ENCODE measurements at regions not wholly inside any gene's neighbourhood (a gene's known extent, or its start where the extent isn't known, plus 50 kb on each side); places are given as distances from the start of the nearest gene placed in this dataset.

DNA sequence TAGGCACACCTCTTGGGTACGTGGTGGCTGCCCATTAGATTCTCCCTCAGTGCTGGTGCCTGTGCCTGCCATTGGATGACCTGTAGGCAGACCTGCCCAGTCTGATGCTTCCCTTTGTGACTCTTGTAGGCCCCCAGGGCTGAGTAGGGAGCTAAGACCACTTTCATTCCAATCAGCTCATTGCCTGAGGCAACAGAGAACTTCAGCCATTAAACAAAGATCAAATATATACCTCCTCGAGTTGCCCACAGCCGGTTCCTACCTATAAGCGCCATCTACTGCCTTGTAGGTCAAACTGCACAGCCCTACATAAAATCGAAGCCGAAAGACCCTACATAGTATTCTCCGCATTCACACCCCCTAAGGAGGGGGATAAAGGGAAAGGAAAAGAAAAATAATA, 184.6 kb downstream of the ETAA1 start:
- whole genome bisulfite sequencing (ENCODE audit: insufficient coverage) = 85% methylated on average over 1 of the region's 7 CpGs
- no peaks in the 10 kb centered on the region for H3K27me3 Mint-ChIP-seq (ENCODE audit: low read depth in 3 of 3)

DNA sequence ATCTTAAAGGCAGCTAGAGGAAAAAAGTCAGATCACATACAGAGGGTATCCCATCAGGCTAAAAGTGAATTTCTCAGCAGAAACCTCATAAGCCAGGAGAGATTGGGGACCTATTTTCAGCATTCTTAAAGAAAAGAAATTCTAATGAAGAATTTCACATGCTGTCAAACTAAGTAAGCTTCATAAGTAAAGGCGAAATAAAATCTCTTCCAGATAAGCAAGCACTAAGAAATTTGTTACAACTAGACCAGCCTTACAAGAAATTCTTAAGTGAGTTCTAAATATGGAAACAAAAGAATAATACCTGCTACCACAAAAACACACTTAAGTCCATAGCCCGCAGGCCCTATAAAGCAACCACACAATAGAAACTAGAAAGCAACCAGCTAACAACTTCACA, 186.1 kb downstream of the ETAA1 start:
- H3K4me3 ChIP-seq (replicated peaks in 1 of 3; ENCODE audit: low read depth in 2 of 3, low read length in 3 of 3) = no peak overlapping the region
- H3K27ac Mint-ChIP-seq = no peak overlapping the region
- H4K20me1 ChIP-seq (ENCODE audit: insufficient read depth, low read length) = no peaks in the 10 kb centered on the region
- H3K27ac ChIP-seq (ENCODE audit: low read depth in 1 of 2, low read length in 2 of 2) = no peak overlapping the region
- H3K4me1 ChIP-seq (ENCODE audit: control insufficient read depth in 1 of 2, insufficient read depth in 2 of 2, low read length in 2 of 2) = no peaks in the 10 kb centered on the region
- H3K36me3 ChIP-seq (replicated peaks in 1 of 2; ENCODE audit: control insufficient read depth in 1 of 2, insufficient read depth in 2 of 2, low read length in 2 of 2) = no peaks in the 10 kb centered on the region
- H2AFZ ChIP-seq (ENCODE audit: insufficient read depth, low read depth, low read length, poor library complexity, severe bottlenecking) = no peak overlapping the region
- no peak overlapping the region for H3K4me3 Mint-ChIP-seq
- H3K27me3 ChIP-seq (ENCODE audit: control insufficient read depth in 2 of 2, insufficient read depth in 2 of 2, low read length in 2 of 2) = no peaks in the 10 kb centered on the region
- H3K79me2 ChIP-seq (ENCODE audit: insufficient read depth, low read length) = no peaks in the 10 kb centered on the region
- peaks cover 10 to 40% (median 20%) of the 10 kb centered on the region in 7 donors for H3K9me3 Mint-ChIP-seq
- intact Hi-C loops (cut with micrococcal nuclease) = no loop called here
- peaks cover 12 to 23% of the 10 kb centered on the region in 2 donors for H3K9me3 ChIP-seq (replicated peaks in 1 of 2; ENCODE audit: control insufficient read depth in 1 of 2, insufficient read depth in 1 of 2, low read length in 2 of 2)
- H3K36me3 Mint-ChIP-seq = no peaks in the 10 kb centered on the region
- TF ChIP-seq, protein P1, sequence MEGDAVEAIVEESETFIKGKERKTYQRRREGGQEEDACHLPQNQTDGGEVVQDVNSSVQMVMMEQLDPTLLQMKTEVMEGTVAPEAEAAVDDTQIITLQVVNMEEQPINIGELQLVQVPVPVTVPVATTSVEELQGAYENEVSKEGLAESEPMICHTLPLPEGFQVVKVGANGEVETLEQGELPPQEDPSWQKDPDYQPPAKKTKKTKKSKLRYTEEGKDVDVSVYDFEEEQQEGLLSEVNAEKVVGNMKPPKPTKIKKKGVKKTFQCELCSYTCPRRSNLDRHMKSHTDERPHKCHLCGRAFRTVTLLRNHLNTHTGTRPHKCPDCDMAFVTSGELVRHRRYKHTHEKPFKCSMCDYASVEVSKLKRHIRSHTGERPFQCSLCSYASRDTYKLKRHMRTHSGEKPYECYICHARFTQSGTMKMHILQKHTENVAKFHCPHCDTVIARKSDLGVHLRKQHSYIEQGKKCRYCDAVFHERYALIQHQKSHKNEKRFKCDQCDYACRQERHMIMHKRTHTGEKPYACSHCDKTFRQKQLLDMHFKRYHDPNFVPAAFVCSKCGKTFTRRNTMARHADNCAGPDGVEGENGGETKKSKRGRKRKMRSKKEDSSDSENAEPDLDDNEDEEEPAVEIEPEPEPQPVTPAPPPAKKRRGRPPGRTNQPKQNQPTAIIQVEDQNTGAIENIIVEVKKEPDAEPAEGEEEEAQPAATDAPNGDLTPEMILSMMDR (IDR thresholded peaks at IDR 0.05) = no peak
- no peak for DNase-seq
- H3K4me2 ChIP-seq (replicated peaks; ENCODE audit: extremely low read depth, low read length, poor library complexity, severe bottlenecking) = no peak overlapping the region
- H3K9ac ChIP-seq (ENCODE audit: insufficient read depth, low read length, poor library complexity, severe bottlenecking) = no peak overlapping the region
- no peaks in the 10 kb centered on the region for H3K4me1 Mint-ChIP-seq
- no CpG with 5 or more reads among the region's 2 CpGs for WGBS (ENCODE audit: insufficient coverage)
- no peaks in the 10 kb centered on the region for H3K27me3 Mint-ChIP-seq (ENCODE audit: low read depth in 3 of 3)

More for the DNA sequence above, 184.6 kb downstream of the ETAA1 start:
- Mint-ChIP-seq H3K27ac (no peak overlapping the region), H3K4me1 (no peaks in the 10 kb centered on the region), H3K36me3 (no peaks in the 10 kb centered on the region), H3K9me3 (peaks cover 10 to 40% (median 23%) of the 10 kb centered on the region in 7 donors), H3K4me3 (no peak overlapping the region)
- Histone ChIP-seq H3K79me2 (ENCODE audit: insufficient read depth, low read length) (no peaks in the 10 kb centered on the region), H4K20me1 (ENCODE audit: insufficient read depth, low read length) (no peaks in the 10 kb centered on the region), H3K4me1 (ENCODE audit: control insufficient read depth in 1 of 2, insufficient read depth in 2 of 2, low read length in 2 of 2) (no peaks in the 10 kb centered on the region), H3K4me3 (replicated peaks in 1 of 3; ENCODE audit: low read depth in 2 of 3, low read length in 3 of 3) (no peak overlapping the region), H3K27me3 (ENCODE audit: control insufficient read depth in 2 of 2, insufficient read depth in 2 of 2, low read length in 2 of 2) (no peaks in the 10 kb centered on the region), H3K4me2 (replicated peaks; ENCODE audit: extremely low read depth, low read length, poor library complexity, severe bottlenecking) (no peak overlapping the region), H2AFZ (ENCODE audit: insufficient read depth, low read depth, low read length, poor library complexity, severe bottlenecking) (no peak overlapping the region), H3K9ac (ENCODE audit: insufficient read depth, low read length, poor library complexity, severe bottlenecking) (no peak overlapping the region), H3K36me3 (replicated peaks in 1 of 2; ENCODE audit: control insufficient read depth in 1 of 2, insufficient read depth in 2 of 2, low read length in 2 of 2) (no peaks in the 10 kb centered on the region), H3K27ac (ENCODE audit: low read depth in 1 of 2, low read length in 2 of 2) (no peak overlapping the region), H3K9me3 (replicated peaks in 1 of 2; ENCODE audit: control insufficient read depth in 1 of 2, insufficient read depth in 1 of 2, low read length in 2 of 2) (peaks cover 12 to 23% of the 10 kb centered on the region in 2 donors)
- TF ChIP-seq, protein P1 (IDR thresholded peaks at IDR 0.05) = no peak
- intact Hi-C loops (cut with micrococcal nuclease) = no loop called here
- DNase-seq = no peak
